HG03521 (cell line): ENCODE measurements at regions not wholly inside any gene's neighbourhood (a gene's known extent, or its start where the extent isn't known, plus 50 kb on each side); places are given as distances from the start of the nearest gene placed in this dataset.
"Not testable (repeated sequence)": the region's sequence is repeated elsewhere in the genome, so short reads cannot be mapped to it uniquely, and the experiment has no call there.

ENCODE experiments used
- ATAC-seq: cut with Tn5 transposase; IDR thresholded peaks from one replicate; pipeline ENCODE4 v1.9.1; 2021; ENCODE audit warnings: mild to moderate bottlenecking, moderate library complexity; ENCODE audit not compliant: unreplicated experiment

GRCh38 chr2:59249441-59250306 lies 1008.5 kb upstream of the FANCL start:
- no peak for ATAC-seq

- no peak for ATAC-seq
Measured at GRCh38 chr2:59239146-59239545, 998.0 kb upstream of the FANCL start.

GRCh38 chr2:59237311-59237710 lies 996.2 kb upstream of the FANCL start:
- ATAC-seq = no peak

- no peak for ATAC-seq
Measured at GRCh38 chr2:59236723-59237122, 995.6 kb upstream of the FANCL start.

GRCh38 chr2:59233920-59234319 lies 992.8 kb upstream of the FANCL start:
- ATAC-seq = no peak

GRCh38 chr2:59233448-59233847 lies 992.3 kb upstream of the FANCL start:
- no peak for ATAC-seq

- peak; percentile 78 for ATAC-seq
Measured at GRCh38 chr2:59232394-59233165, 991.5 kb upstream of the FANCL start.

- not testable (repeated sequence) for ATAC-seq
Measured at GRCh38 chr2:59226362-59226761, 985.2 kb upstream of the FANCL start.

- ATAC-seq = no peak
Measured at GRCh38 chr2:59223742-59224141, 982.6 kb upstream of the FANCL start.

GRCh38 chr2:59217360-59217759 lies 976.2 kb upstream of the FANCL start:
- no peak for ATAC-seq

- no peak for ATAC-seq
Measured at GRCh38 chr2:59206361-59206760, 965.2 kb upstream of the FANCL start.

- no peak for ATAC-seq
Measured at GRCh38 chr2:59204040-59204439, 962.9 kb upstream of the FANCL start.

- ATAC-seq = no peak
Measured at GRCh38 chr2:59196491-59196890, 955.4 kb upstream of the FANCL start.

GRCh38 chr2:59195851-59196250 lies 954.7 kb upstream of the FANCL start:
- no peak for ATAC-seq

GRCh38 chr2:59191781-59192180 lies 950.7 kb upstream of the FANCL start:
- ATAC-seq = no peak

GRCh38 chr2:59190518-59190917 lies 949.4 kb upstream of the FANCL start:
- no peak for ATAC-seq

- no peak for ATAC-seq
Measured at GRCh38 chr2:59184276-59185020, 943.3 kb upstream of the FANCL start.

GRCh38 chr2:59183070-59183469 lies 941.9 kb upstream of the FANCL start:
- no peak for ATAC-seq

GRCh38 chr2:59182249-59182648 lies 941.1 kb upstream of the FANCL start:
- ATAC-seq = no peak

- no peak for ATAC-seq
Measured at GRCh38 chr2:59181347-59181746, 940.2 kb upstream of the FANCL start.

- no peak for ATAC-seq
Measured at GRCh38 chr2:59180621-59181020, 939.5 kb upstream of the FANCL start.
